Keratinocyte (primary cell): ENCODE measurements at regions not wholly inside any gene's neighbourhood (a gene's known extent, or its start where the extent isn't known, plus 50 kb on each side); places are given as distances from the start of the nearest gene placed in this dataset.

Experiments used
- DNase-seq: peaks from one replicate; pipeline ENCODE4 v3.0.0-alpha.2; 2011; ENCODE audit warnings: low read depth, missing footprints, low spot score
- FAIRE-seq: peaks from 2 replicates; lab custom pipeline; 2011; peaks lifted over from hg19 to GRCh38; lab: Jason Lieb, UNC
- H2AFZ ChIP-seq: 2 replicates; pipeline ENCODE4 v1.6.0; 2012; ENCODE audit warnings: low read length, control low read depth, inconsistent platforms; ENCODE audit not compliant: control insufficient read depth
- H3K27ac ChIP-seq: 2 replicates; pipeline ENCODE4 v1.5.1; 2011; ENCODE audit warnings: low read length; ENCODE audit not compliant: control insufficient read depth, insufficient read depth
- H3K27me3 ChIP-seq: 3 replicates; pipeline ENCODE4 v1.6.0; 2011; ENCODE audit warnings: low read length; ENCODE audit not compliant: control insufficient read depth, insufficient read depth; ENCODE audit errors: extremely low read depth
- H3K36me3 ChIP-seq, 2 experiments: 2 replicates in 1 of 2; 3 replicates in 1 of 2; pipeline ENCODE4 v1.5.1; 2011; ENCODE audit warnings: low read length in 2 of 2, mild to moderate bottlenecking in 1 of 2; ENCODE audit not compliant: control insufficient read depth in 2 of 2, insufficient read depth in 2 of 2; ENCODE audit errors: extremely low read depth in 1 of 2
- H3K4me1 ChIP-seq: 3 replicates; pipeline ENCODE4 v1.5.1; 2011; ENCODE audit warnings: low read length; ENCODE audit not compliant: control insufficient read depth, insufficient read depth; ENCODE audit errors: extremely low read depth
- H3K4me2 ChIP-seq: 3 replicates; pipeline ENCODE4 v1.6.0; 2011; ENCODE audit warnings: low read depth, low read length; ENCODE audit not compliant: control insufficient read depth, insufficient read depth; ENCODE audit errors: extremely low read depth
- H3K4me3 ChIP-seq, 3 experiments: fragments of 200-600 bp in 1 of 3; sonication (generic) in 1 of 3; 2 replicates in 2 of 3; 3 replicates in 1 of 3; pipeline ENCODE4 v1.5.1; 2011 to 2016; ENCODE audit warnings: low read length in 3 of 3, mild to moderate bottlenecking in 3 of 3, control low read depth in 2 of 3, inconsistent platforms in 1 of 3, low read depth in 1 of 3, mixed read lengths in 1 of 3, mixed run types in 1 of 3, moderate library complexity in 1 of 3; ENCODE audit not compliant: control insufficient read depth in 2 of 3, insufficient read depth in 2 of 3; ENCODE audit errors: extremely low read depth in 1 of 3
- H3K79me2 ChIP-seq: 2 replicates; pipeline ENCODE4 v1.6.0; 2012; ENCODE audit warnings: low read length; ENCODE audit not compliant: control insufficient read depth, insufficient read depth
- H3K9ac ChIP-seq: 3 replicates; pipeline ENCODE4 v1.6.0; 2011; ENCODE audit warnings: low read length; ENCODE audit not compliant: control insufficient read depth, insufficient read depth; ENCODE audit errors: extremely low read depth
- H3K9me1 ChIP-seq: 3 replicates; pipeline ENCODE4 v1.6.0; 2011; ENCODE audit warnings: low read length; ENCODE audit not compliant: control insufficient read depth, insufficient read depth; ENCODE audit errors: extremely low read depth
- H3K9me3 ChIP-seq: 2 replicates; pipeline ENCODE4 v1.5.1; 2012; ENCODE audit warnings: low read depth, low read length; ENCODE audit not compliant: control insufficient read depth
- H4K20me1 ChIP-seq: 3 replicates; pipeline ENCODE4 v1.6.0; 2011; ENCODE audit warnings: low read length; ENCODE audit not compliant: control insufficient read depth, insufficient read depth; ENCODE audit errors: extremely low read depth
- CTCF ChIP-seq, 3 experiments: IDR thresholded peaks in 1 of 3; conservative IDR thresholded peaks in 1 of 3; optimal IDR thresholded peaks in 1 of 3; 2 replicates in 2 of 3; 3 replicates in 1 of 3; pipeline versions ENCODE3 to v1.5.1; 2011; ENCODE audit warnings: low read length in 3 of 3, mild to moderate bottlenecking in 3 of 3, moderate library complexity in 2 of 3, control low read depth in 1 of 3, inconsistent platforms in 1 of 3; ENCODE audit not compliant: insufficient read depth in 2 of 3; ENCODE audit errors: extremely low read depth in 1 of 3
- EZH2 ChIP-seq: IDR thresholded peaks from one replicate; pipeline ENCODE4 v1.6.1; 2012; ENCODE audit warnings: inconsistent platforms, mild to moderate bottlenecking, low read length, moderate library complexity
- dilution Hi-C: fragments of 300-500 bp; cut with MboI; formaldehyde crosslinking; loops from one replicate; pipeline ENCODE4 v1.7.0; 2020; ENCODE audit warnings: low sequenced_read_pairs; ENCODE audit not compliant: extremely low pct_ligation_motif_present

- dilution Hi-C loops: no loop called here
- H3K79me2 ChIP-seq: no peaks in the 10 kb centered on the region
- H2AFZ ChIP-seq: no peak overlapping the region
- H3K27me3 ChIP-seq: no peaks in the 10 kb centered on the region
- FAIRE-seq (no peak), DNase-seq (no peak)
- H3K9ac ChIP-seq: no peak overlapping the region
- H3K4me2 ChIP-seq: no peak overlapping the region
- no peak overlapping the region for H3K27ac ChIP-seq
- H3K9me3 ChIP-seq: no peaks in the 10 kb centered on the region
- H3K4me1 ChIP-seq: no peaks in the 10 kb centered on the region
- H3K9me1 ChIP-seq: no peaks in the 10 kb centered on the region
- H3K4me3 ChIP-seq: no peak overlapping the region
- H3K36me3 ChIP-seq: no peaks in the 10 kb centered on the region
- TF ChIP-seq CTCF (optimal IDR thresholded peaks at IDR 0.05 in 1 of 3, IDR thresholded peaks at IDR 0.05 in 1 of 3, conservative IDR thresholded peaks at IDR 0.05 in 1 of 3; ENCODE audit: extremely low read depth in 1 of 3, insufficient read depth in 2 of 3, low read length in 3 of 3): no peak
- H4K20me1 ChIP-seq: no peaks in the 10 kb centered on the region
Measured at GRCh38 chr11:27786331-27786730, 86.1 kb upstream of the BDNF start.

GRCh38 chr11:27783701-27784355, 83.6 kb upstream of the BDNF start:
- Histone ChIP-seq H3K4me1 (no peaks in the 10 kb centered on the region), H3K9me3 (no peaks in the 10 kb centered on the region), H3K27me3 (no peaks in the 10 kb centered on the region), H4K20me1 (no peaks in the 10 kb centered on the region), H3K4me2 (no peak overlapping the region), H3K79me2 (no peaks in the 10 kb centered on the region), H2AFZ (no peak overlapping the region), H3K9ac (no peak overlapping the region), H3K36me3 (no peaks in the 10 kb centered on the region), H3K9me1 (no peaks in the 10 kb centered on the region), H3K27ac (no peak overlapping the region), H3K4me3 (no peak overlapping the region)
- FAIRE-seq (no peak), DNase-seq (no peak)
- dilution Hi-C loops: no loop called here
- TF ChIP-seq EZH2: no peak

GRCh38 chr11:27777033-27777432, 76.8 kb upstream of the BDNF start:
- no peak for DNase-seq
- dilution Hi-C loops: no loop called here
- H3K4me2 ChIP-seq: no peak overlapping the region

More at GRCh38 chr11:27777033-27777432, 76.8 kb upstream of the BDNF start:
- H3K27me3 ChIP-seq: no peaks in the 10 kb centered on the region
- H3K9ac ChIP-seq: no peak overlapping the region
- no peak overlapping the region for H3K4me3 ChIP-seq
- no peak overlapping the region for H3K27ac ChIP-seq
- no peaks in the 10 kb centered on the region for H3K79me2 ChIP-seq
- no peak for FAIRE-seq
- H2AFZ ChIP-seq: no peak overlapping the region
- TF ChIP-seq CTCF (optimal IDR thresholded peaks at IDR 0.05 in 1 of 3, IDR thresholded peaks at IDR 0.05 in 1 of 3, conservative IDR thresholded peaks at IDR 0.05 in 1 of 3; ENCODE audit: extremely low read depth in 1 of 3, insufficient read depth in 2 of 3, low read length in 3 of 3) (no peak), EZH2 (no peak)
- H4K20me1 ChIP-seq: no peaks in the 10 kb centered on the region
- H3K9me1 ChIP-seq: no peaks in the 10 kb centered on the region
- H3K4me1 ChIP-seq: no peaks in the 10 kb centered on the region
- no peaks in the 10 kb centered on the region for H3K9me3 ChIP-seq
- H3K36me3 ChIP-seq: no peaks in the 10 kb centered on the region
